ENCODE measurements at regions not wholly inside any gene's neighbourhood (a gene's known extent, or its start where the extent isn't known, plus 50 kb on each side); places are given as distances from the start of the nearest gene placed in this dataset.

- Histone ChIP-seq H3K56ac (ENCODE audit: extremely low read depth, insufficient read depth, low read length) (no peak overlapping the region), H2BK20ac (ENCODE audit: low read depth, low read length) (no peak overlapping the region), H3K4me1 (ENCODE audit: control insufficient read depth, insufficient read depth, low read length) (no peaks in the 10 kb centered on the region), H2AFZ (replicated peaks; ENCODE audit: low read length, poor library complexity) (no peak overlapping the region), H3K4me3 (ENCODE audit: insufficient read depth, low read depth, low read length) (no peak overlapping the region), H4K5ac (ENCODE audit: low read depth, low read length) (no peak overlapping the region), H2BK120ac (ENCODE audit: low read depth, low read length) (no peak overlapping the region), H3K23ac (ENCODE audit: low read depth, low read length) (no peak overlapping the region), H4K20me1 (ENCODE audit: insufficient read depth, low read length) (no peaks in the 10 kb centered on the region), H3K79me1 (ENCODE audit: low read depth in 1 of 2, low read length in 2 of 2) (no peaks in the 10 kb centered on the region), H4K8ac (ENCODE audit: low read depth in 2 of 2, low read length in 2 of 2) (no peak overlapping the region), H3K9me1 (ENCODE audit: insufficient read depth, low read length) (no peaks in the 10 kb centered on the region), H3K27me3 (ENCODE audit: control insufficient read depth, insufficient read depth, low read length) (no peaks in the 10 kb centered on the region), H3K9me3 (ENCODE audit: control insufficient read depth, insufficient read depth, low read length) (peaks cover 17% of the 10 kb centered on the region), H3K36me3 (ENCODE audit: control insufficient read depth, insufficient read depth, low read length) (no peaks in the 10 kb centered on the region), H2AK5ac (ENCODE audit: low read depth, low read length) (no peak overlapping the region), H3K18ac (ENCODE audit: low read depth, low read length) (no peak overlapping the region), H3K4me2 (ENCODE audit: low read depth, low read length) (no peak overlapping the region), H2AK9ac (replicated peaks; ENCODE audit: low read depth, low read length, poor library complexity) (no peak overlapping the region), H3K9ac (ENCODE audit: low read depth, low read length) (no peak overlapping the region), H2BK15ac (ENCODE audit: low read depth, low read length) (no peak overlapping the region), H4K91ac (ENCODE audit: insufficient read depth, low read depth, low read length) (no peak overlapping the region), H3K4ac (ENCODE audit: low read depth, low read length) (no peak overlapping the region), H3K27ac (ENCODE audit: insufficient read depth, low read length) (no peak overlapping the region), H2BK5ac (ENCODE audit: low read depth, low read length, poor library complexity, severe bottlenecking) (no peak overlapping the region), H3K14ac (replicated peaks; ENCODE audit: low read depth, low read length) (no peak overlapping the region)
- DNase-seq (no peak), ATAC-seq (ENCODE audit: low read depth) (no peak)
- BruUV-seq (replicated peaks) = no TSS peak
- POLR2A ChIA-PET (ENCODE audit: unreplicated experiment) = no interaction called here
- CTCF ChIA-PET = interaction anchor here (0.6 kb wide), 3 partner anchors 27 to 1321 kb away, joined by 3 read pairs; no protein-coding TSS in a partner anchor
- dilution Hi-C loops (cut with HindIII; ENCODE audit: low sequenced_read_pairs, unreplicated experiment) (no loop called here), intact Hi-C loops (cut with micrococcal nuclease) (no loop called here), in situ Hi-C loops (cut with MboI; ENCODE audit: low sequenced_read_pairs) (no loop called here)
- 86% methylated on average over 2 of the region's 5 CpGs; no CpG with 5 or more reads in 1 of the 2 experiments for WGBS, 2 experiments (ENCODE audit: extremely low coverage in 2 of 2, insufficient read length in 1 of 2)
- no peak for TF ChIP-seq MAFK (IDR thresholded peaks at IDR 0.05; ENCODE audit: low read depth, low read length)
Measured at GRCh38 chr7:69377191-69377590, 221.1 kb upstream of the AUTS2 start.

All from IMR-90 (cell line).